Sigmoid colon (tissue), 4 donors: ENCODE measurements at regions not wholly inside any gene's neighbourhood (a gene's known extent, or its start where the extent isn't known, plus 50 kb on each side); places are given as distances from the start of the nearest gene placed in this dataset.

Experiments used
- CTCF ChIP-seq, 4 experiments: fragments of 450-650 bp in 3 of 4; fragments of 200-600 bp in 1 of 4; IDR thresholded peaks; one replicate each; pipeline ENCODE4 v1.5.1; 2016 to 2019; ENCODE audit warnings: antibody characterized with exemption in 4 of 4, mild to moderate bottlenecking in 3 of 4, moderate library complexity in 2 of 4
- POLR2AphosphoS5 ChIP-seq, 4 donors: sonication (generic); formaldehyde crosslinking; IDR thresholded peaks; one replicate each; pipeline ENCODE4 v1.6.1; 2017; ENCODE audit warnings: antibody characterized with exemption in 4 of 4

- TF ChIP-seq CTCF (IDR thresholded peaks at IDR 0.05) (no peak), POLR2AphosphoS5 (IDR thresholded peaks at IDR 0.05) (no peak)
These were observed 184.6 kb downstream of the ZFP36L2 start for GRCh38 chr2:43041661-43042360.
